ENCODE measurements at regions not wholly inside any gene's neighbourhood (a gene's known extent, or its start where the extent isn't known, plus 50 kb on each side); places are given as distances from the start of the nearest gene placed in this dataset.

DNA sequence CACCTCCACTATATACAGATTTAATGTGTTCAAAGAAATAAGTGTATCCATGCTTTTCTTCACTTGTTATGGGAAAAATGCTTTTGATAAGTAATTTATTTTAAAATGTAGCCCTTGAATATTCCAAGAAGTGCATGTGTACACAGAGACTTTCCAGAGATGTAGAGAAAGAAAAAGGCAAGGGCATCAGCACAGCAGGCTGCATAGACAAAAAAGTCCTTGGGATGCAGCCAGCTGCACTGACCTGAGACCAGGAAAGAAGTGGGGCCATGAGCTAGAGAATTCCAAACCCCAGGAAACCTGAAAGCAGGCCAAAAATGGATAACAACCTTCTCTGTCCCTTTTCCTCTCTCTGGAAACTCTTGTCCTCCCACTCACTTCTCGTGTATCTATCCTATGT lies 51.6 kb upstream of the PRDM8 start:
- no peak for DNase-seq (ENCODE audit: low read depth in 2 of 2)

GRCh38 chr4:80144676-80145470 lies 52.4 kb upstream of the PRDM8 start:
- no peak for DNase-seq (ENCODE audit: low read depth in 2 of 2)

- no peak for DNase-seq (ENCODE audit: low read depth in 2 of 2)
Observed at GRCh38 chr4:80143307-80143679, 54.0 kb upstream of the PRDM8 start.

GRCh38 chr4:80142394-80143306 lies 54.7 kb upstream of the PRDM8 start:
- no peak for DNase-seq (ENCODE audit: low read depth in 2 of 2)

DNA sequence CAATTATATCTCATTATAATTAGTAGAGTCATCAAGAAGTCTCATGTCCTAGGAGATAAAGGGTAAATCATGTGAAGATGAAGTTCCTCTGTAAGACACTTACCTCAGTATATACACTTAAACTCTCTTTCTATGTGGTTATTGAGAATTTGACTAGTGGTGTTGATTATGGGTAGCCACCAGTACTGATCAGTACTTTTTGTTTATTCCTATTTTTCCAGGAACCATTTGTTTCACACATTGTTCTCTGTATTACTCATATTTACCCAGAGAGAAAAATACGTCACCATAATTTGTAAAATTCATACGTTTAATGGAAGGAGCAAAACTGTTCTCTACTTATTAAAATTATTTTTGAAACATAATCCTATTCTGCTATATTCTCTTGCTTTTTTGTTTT lies 55.8 kb upstream of the PRDM8 start:
- no peak for DNase-seq (ENCODE audit: low read depth in 2 of 2)

- no peak for DNase-seq (ENCODE audit: low read depth in 2 of 2)
Observed at GRCh38 chr4:80140194-80140593, 57.1 kb upstream of the PRDM8 start.

DNA sequence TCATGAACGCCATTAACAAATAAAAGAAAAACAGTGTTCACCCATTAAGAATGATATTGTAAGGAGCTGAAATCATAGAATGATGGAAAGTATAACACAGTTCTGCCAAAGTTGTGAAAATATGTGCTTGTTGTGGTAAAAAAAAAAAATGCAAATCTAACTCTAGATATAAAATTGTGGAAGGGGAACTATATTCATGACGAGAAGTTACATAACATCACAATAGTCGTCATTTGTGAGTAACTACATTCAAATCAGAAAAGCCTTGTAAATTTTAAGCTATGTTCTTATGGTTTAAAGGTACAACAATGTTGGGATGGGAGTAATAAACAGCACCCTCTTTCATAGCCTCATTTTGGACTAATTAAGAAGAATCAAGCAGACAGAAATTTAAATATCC lies 57.6 kb upstream of the PRDM8 start:
- DNase-seq (ENCODE audit: low read depth in 2 of 2), result no peak

GRCh38 chr4:80138551-80139538 lies 58.5 kb upstream of the PRDM8 start:
- DNase-seq (ENCODE audit: low read depth in 2 of 2), result peak; percentile 21 to 26

GRCh38 chr4:80137631-80138030 lies 59.7 kb upstream of the PRDM8 start:
- DNase-seq (ENCODE audit: low read depth in 2 of 2), result no peak

GRCh38 chr4:80136270-80136669 lies 61.0 kb upstream of the PRDM8 start:
- no peak for DNase-seq (ENCODE audit: low read depth in 2 of 2)

- DNase-seq (ENCODE audit: low read depth in 2 of 2), result no peak
Observed at GRCh38 chr4:80135702-80136058, 61.6 kb upstream of the PRDM8 start.

- no peak for DNase-seq (ENCODE audit: low read depth in 2 of 2)
Observed at GRCh38 chr4:80134936-80135701, 62.1 kb upstream of the ANTXR2 start.

DNA sequence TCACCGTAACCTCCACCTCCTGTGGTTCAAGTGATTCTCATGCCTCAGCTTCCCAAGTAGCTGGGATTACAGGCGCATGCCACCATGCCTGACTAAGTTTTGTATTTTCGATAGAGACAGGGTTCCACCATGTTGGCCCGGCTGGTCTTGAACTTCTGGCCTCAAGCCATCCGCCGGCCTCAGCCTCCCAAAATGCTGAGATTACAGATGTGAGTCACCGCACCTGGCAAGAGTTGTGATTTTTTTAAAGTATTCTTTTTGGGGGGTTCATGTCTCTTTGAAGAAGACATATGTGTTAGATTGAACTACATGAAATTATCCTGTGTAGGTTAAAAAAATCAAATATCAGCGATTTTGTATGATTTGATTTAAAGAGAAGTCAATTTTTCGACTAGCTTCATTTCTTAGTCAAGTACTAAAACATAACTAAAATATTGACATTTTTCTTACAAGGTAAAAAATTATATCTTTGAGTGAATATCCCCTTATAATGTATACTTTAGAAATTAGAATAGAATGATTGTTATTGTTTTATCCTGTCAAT lies 60.3 kb upstream of the ANTXR2 start:
- no peak for DNase-seq (ENCODE audit: low read depth in 2 of 2)

- DNase-seq (ENCODE audit: low read depth in 2 of 2), result no peak
Observed at GRCh38 chr4:80129785-80130184, 56.8 kb upstream of the ANTXR2 start.

DNA sequence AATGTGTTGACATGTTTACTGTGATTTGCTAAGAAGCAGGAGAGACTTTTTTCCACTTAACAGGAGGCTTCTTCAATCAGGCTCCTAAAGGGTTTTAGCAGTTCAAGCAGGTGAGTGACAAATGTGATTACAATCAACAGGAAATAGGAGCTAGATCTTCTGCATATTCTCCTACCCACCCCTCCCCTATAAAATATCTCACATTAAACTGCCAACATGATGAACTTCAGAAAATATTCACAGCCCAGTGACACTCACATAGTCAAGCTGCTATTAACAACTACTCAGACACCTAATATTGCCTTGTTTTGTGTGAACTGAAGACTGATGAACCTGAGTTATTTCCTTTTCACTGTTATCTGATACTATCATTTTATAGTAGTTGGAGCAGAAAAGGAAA lies 55.9 kb upstream of the ANTXR2 start:
- DNase-seq (ENCODE audit: low read depth in 2 of 2), result no peak

DNA sequence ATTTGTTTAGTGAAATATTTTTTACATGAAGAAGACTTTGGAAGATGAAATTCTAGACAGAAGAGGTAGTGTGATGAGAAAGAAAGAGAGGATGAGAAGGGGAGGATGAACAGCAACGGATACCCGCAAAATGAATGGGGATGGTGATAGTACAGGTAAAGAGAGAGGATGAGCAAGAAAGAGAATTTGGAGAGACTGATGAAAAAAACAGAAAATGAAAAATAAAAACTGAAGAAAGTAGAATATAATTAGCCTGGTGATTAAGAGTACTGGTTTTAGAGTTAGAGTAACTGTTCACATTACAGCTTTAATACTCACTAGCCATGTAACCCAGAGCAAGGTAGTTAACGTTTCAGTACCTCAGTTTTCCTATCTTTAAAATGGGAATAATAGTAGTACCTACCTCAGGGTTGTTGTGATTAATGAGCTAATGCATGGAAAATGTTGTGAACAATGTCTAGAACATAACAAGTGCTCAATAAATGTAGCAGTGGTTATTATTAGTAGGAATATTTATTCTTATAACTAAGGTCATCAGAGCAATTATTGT lies 54.9 kb upstream of the ANTXR2 start:
- DNase-seq (ENCODE audit: low read depth in 2 of 2), result no peak

GRCh38 chr4:80126435-80126834 lies 53.4 kb upstream of the ANTXR2 start:
- DNase-seq (ENCODE audit: low read depth in 2 of 2), result no peak

DNA sequence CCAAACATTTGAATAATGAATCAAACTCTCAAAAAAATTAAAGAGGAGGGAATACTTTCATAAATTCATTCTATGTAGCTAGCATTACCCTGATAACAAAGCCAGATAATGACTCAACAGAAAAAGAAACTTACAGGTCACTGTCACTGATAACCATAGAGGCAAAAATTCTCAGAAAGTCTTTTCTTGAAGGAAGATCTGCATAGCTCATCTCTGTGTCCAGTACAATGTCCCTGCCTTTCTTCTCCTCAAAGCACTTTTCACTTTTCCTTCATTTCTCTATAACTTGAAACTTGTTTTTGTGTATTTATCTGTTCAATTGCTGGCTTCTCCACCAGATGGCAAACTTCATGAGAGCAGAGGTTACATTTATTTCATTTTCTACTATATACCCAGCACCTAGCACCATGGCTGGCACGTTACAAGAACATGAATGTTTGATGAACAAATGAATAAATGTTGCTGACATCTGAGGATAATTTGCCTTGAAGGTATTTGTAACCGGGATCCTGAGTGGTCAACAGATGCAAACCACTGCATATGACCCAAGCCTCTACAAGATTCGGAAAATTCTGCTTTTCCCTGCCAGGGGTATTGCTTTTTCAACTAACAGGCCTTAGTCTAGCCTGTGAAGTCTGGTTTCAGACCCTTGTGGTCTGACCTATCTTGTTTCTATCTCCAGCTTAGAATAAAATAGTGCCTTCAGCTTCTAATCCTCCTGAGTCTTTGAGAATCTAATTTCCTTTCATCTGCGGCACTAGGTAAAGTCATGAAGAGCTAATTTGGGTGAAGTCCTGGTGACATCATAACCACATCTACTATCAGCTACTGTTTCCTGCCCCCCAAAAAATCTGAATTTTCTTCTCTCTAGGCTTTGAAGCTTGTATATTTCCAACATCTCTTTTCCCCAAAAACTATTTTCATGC lies 52.5 kb upstream of the ANTXR2 start:
- no peak for DNase-seq (ENCODE audit: low read depth in 2 of 2)
